NCI-H345 treated with DMSO at 0.1 percent for 48 hours (cell line): ENCODE measurements at regions not wholly inside any gene's neighbourhood (a gene's known extent, or its start where the extent isn't known, plus 50 kb on each side); places are given as distances from the start of the nearest gene placed in this dataset.

Experiments
- DNase-seq: peaks from one replicate; lab custom pipeline; 2025; ENCODE audit not compliant: unreplicated experiment; lab: John Stamatoyannopoulos, UW

- DNase-seq = no peak
These were observed 52.5 kb upstream of the TTC29 start for GRCh38 chr4:146998157-146998556.

GRCh38 chr4:147003956-147004809 lies 58.5 kb upstream of the TTC29 start:
- DNase-seq = no peak

GRCh38 chr4:147006229-147006628 lies 60.6 kb upstream of the TTC29 start:
- no peak for DNase-seq

GRCh38 chr4:147009875-147010274 lies 64.2 kb upstream of the TTC29 start:
- no peak for DNase-seq

GRCh38 chr4:147011411-147011810 lies 65.7 kb upstream of the TTC29 start:
- DNase-seq = no peak

DNA sequence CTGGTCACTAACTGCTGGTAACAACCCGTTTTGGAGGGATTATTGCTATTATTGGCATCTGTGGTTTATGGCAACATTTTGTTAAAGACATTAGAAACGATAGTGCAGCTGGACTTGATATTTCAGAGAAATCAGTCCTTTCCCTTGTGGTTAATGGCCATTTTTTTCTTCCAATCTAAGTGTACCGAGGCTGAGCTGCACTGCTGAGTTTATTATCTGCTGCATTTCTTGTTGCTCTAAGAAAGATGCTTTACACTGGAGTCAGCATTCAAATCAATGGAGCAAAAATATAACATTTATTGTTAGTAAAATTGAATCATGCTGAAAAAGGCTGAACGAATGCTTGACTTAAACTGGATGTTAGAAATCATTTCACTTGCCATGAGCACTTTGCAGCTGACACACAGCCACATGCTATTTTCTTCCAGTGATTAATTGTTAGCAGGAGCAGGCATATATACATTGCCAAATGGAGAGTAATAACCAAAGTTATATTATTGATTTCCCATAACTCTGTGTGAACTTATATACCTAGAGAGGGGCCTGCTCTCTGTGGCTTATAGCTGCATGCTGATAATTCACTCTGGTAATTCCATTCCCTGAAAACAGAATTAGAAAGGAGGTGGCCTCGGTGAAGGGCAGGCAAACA lies 66.5 kb upstream of the TTC29 start:
- no peak for DNase-seq

DNA sequence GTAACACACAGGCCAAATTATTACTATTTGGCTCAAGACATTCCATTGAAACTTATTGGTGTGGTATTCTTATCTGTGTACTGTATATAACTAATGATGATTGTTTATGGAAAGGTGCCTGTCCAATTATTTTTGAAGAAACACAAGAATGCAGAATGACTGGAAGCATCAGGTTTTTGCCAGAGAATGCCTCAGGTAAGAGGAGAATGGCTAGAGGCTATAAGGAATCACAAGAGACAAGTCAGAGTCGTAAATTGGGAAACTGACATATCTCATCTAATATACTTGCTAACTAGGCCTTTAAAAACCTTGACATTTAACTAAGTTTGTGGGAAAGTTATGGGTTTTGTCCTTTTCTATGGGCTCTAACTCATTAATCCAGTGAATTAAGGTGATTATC lies 69.3 kb upstream of the TTC29 start:
- DNase-seq = no peak

DNA sequence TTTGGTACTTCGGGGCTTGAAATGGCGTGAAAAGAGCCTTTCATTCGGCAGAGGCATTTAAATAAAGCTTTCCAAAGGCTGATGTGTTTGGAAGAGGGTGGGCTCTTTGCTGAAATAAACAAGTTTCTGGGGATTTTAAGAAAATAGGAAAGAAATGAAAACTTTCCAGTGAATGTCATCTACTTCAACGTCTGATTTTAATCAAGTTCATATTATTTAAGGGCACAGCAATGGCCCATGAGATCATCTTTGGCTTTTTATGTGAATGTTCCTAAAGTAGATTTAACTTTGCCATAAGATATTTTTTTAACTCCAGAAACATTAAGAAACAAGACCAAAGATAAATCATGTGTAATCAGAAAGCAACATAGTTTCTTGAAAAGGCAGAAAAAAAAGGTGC lies 69.8 kb upstream of the TTC29 start:
- no peak for DNase-seq

GRCh38 chr4:147017081-147017480 lies 71.4 kb upstream of the TTC29 start:
- DNase-seq = no peak

DNA sequence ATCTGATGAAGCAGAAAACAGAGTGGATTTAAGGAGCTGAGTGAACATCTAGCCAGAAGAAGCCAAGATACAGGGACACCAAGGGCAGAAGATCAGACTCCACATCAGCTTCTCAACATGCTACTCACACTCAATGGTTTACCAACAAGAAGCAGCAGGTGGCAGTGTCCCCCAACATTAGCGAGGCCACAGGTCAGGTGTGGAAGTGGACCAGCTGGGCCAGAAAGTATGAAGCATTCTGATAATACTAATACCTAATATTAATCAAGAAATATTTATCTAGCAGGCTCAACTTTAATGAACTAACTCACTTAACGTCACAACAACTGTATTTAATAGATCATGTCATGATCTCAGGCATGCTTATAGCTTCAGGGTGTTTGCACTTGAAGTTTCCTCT lies 73.4 kb upstream of the TTC29 start:
- no peak for DNase-seq

DNA sequence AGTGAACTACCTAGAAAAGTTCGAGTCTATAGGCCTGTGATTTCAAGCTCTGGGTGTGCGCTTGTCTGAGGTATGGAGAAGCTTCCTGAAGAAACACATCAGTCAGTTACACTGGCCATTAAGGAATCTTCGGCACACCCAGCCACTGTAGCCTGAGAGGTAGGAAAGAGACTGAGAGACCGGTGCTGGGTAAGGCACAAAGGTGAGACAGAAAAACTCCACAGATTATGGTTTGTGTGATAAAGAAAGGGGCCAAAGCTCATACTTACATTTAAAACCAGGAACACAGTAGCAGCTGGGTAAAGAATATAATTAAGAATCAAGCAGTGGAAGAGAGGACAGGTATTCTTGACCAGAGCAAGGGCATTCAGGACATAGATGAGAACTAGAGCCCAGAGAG lies 74.8 kb upstream of the TTC29 start:
- no peak for DNase-seq

DNA sequence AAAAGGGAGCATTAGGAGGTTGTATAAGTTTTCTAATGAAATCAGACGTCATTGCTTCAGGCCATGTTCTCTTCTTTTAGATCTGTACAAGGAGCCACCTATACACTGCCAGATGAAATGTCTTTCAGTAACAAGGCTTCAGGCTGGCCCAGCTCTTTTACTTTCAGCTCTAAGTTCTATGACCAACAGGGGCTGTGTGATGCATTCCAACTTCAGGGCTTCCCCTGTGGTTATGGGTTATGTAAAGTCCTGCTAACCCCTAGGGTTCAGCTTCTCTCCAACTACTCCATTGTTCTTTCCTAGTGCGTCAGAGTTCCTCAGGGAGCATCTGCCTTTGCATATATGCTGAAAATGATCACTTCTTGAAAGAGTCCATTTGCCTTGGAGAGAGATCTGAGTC lies 79.4 kb upstream of the TTC29 start:
- no peak for DNase-seq

DNA sequence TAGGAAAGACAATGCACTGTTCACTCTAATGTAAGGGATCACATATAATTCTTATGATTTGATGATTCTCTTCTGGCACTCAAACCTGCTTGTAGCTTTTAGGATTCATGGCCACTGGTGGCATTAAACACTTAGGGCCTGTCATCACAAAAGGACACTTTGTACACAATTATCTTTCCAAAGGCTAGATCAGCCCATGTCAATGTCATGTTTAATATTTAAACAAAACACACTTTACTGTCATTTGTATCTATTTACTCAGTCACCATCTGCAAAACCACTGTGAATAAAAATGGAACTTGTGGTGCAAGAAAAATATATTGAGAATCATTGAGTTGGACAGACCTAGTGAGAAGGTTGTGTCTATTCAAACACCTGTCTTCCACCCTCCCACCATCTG lies 83.6 kb upstream of the TTC29 start:
- peak; percentile 32 for DNase-seq

GRCh38 chr4:147034372-147034771 lies 88.7 kb upstream of the TTC29 start:
- no peak for DNase-seq

DNA sequence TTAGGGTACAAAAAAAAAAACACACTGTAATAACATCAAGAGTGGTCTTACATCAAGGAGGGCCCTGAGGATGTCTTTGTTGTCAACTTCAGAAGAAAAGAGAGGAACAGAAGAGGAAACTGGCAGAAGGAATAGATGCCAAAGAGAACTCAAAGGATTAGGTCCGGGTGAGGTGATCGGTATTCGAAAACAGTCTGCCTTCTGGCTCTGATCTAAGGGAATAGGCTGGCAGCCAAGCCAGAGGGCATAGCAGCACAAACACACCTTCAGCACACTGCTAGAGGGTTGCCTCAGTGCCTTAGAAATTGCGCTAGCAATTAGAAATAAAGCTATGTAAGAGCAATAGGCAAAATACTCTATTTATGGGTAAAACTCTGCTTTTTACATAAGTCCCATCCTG lies 91.4 kb upstream of the TTC29 start:
- no peak for DNase-seq

DNA sequence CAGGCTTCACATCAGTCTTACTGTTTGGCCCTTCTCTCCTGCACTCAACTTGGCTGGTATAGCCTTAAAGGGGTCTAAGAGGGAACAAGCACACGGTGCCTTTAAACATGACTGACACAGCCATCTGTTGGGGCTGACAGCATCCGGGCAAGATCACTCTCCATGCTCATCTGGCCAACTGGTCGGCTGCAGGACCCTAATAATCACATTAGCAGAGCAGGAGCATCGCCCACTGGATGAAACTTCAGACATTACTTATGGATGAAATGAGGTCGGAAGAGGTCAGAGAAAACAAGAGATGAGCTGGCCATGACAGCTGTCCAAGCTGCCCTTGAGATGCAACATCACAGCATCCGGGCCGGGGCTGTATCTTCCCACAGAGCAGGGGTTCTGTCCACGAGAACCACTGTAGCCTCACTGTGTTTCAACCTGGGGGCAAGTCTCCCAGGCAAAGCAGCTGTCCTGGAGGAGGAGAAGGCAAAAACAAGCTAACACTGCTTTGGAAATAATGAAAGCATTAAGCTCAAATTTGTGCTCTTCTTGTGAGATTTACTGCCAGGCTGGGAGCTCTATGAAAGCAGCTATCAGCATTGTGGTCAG lies 94.4 kb upstream of the TTC29 start:
- no peak for DNase-seq

DNA sequence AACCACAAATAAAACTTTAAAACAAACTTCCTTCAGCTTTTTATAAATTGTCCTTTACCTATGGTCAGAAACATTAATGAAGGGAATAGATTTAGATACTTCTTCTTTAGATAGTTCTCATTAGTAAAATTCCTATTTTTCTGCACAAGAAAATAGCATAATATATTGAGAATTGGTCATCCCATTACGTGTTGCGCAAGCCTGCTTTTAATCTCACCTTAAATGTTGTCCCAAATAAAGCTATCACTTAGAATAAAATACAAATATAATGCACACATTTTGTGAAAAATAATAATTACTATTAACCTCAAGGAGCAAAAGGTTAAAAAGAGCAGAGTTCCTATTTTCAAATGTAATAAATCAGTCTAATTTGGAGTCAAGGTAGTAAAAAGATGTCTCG lies 95.2 kb upstream of the TTC29 start:
- DNase-seq = no peak

GRCh38 chr4:147041376-147041775 lies 95.7 kb upstream of the TTC29 start:
- no peak for DNase-seq

DNA sequence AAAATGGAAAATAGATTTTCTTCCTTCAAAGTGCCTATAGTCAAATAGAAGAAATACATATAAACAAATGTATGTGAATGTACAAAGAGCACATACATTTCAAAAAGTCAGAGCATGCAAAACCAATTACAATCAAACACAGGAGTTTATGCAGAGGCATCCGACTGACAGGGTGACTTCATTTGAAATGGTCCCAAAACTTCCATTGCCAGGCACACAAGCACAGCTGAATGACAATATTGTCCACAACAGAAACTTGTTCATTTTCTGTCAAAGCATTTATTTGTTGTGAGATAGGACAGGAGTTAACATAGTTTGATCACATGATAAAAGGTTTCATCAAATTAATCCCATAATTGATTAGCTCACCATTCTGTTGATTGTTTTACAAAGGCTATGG lies 96.4 kb upstream of the TTC29 start:
- DNase-seq = no peak

- no peak for DNase-seq
These were observed 98.6 kb upstream of the TTC29 start for GRCh38 chr4:147044241-147044640.

- DNase-seq = no peak
These were observed 104.3 kb upstream of the TTC29 start for GRCh38 chr4:147049946-147050345.

DNA sequence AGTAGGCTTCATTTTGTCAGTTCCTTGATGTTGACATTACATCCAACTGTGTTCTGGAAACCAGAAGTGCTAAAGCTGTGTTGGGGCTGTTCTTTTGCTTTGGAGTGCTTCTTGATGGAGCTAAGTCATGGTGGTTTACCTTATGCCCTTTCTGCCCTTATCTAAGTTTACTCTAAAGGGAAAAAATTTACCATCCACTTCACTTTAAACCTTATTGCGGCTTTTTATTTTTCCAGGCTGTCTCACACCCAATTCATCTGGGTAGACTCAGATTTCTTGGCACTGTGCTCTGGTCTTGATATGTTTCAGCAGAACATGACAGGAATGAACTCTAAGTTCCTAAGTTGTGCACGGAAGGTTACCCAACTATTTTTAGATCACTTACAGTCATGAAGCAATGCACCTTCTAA lies 104.7 kb upstream of the TTC29 start:
- no peak for DNase-seq
